DOHH2 (cell line): ENCODE measurements at regions not wholly inside any gene's neighbourhood (a gene's known extent, or its start where the extent isn't known, plus 50 kb on each side); places are given as distances from the start of the nearest gene placed in this dataset.

Source experiments
- H3F3A ChIP-seq: fragments of 200-600 bp; sonication (generic), shearing (Covaris generic); 2 replicates; pipeline ENCODE4 v1.6.0; 2016; ENCODE audit warnings: antibody characterized with exemption, mild to moderate bottlenecking; ENCODE audit not compliant: control insufficient read depth, insufficient read depth
- H3K27ac ChIP-seq: fragments of 200-600 bp; sonication (generic); 2 replicates; pipeline ENCODE4 v1.5.1; 2014; ENCODE audit warnings: low read depth, mild to moderate bottlenecking, low read length, moderate library complexity
- H3K27me3 ChIP-seq: fragments of 200-600 bp; sonication (generic); 2 replicates; pipeline ENCODE4 v1.6.1; 2014; ENCODE audit warnings: mild to moderate bottlenecking, low read length, mixed read lengths; ENCODE audit not compliant: control insufficient read depth
- H3K36me3 ChIP-seq: fragments of 200-600 bp; sonication (generic); 2 replicates; pipeline ENCODE4 v1.6.1; 2014; ENCODE audit warnings: mild to moderate bottlenecking, low read length, moderate library complexity, mixed read lengths; ENCODE audit not compliant: control insufficient read depth
- H3K4me1 ChIP-seq: fragments of 200-600 bp; sonication (generic); 2 replicates; pipeline ENCODE4 v1.6.1; 2014; ENCODE audit warnings: mild to moderate bottlenecking, low read length, mixed read lengths; ENCODE audit not compliant: control insufficient read depth
- H3K4me2 ChIP-seq: fragments of 200-600 bp; sonication (generic); 2 replicates; pipeline ENCODE4 v1.6.0; 2014; ENCODE audit warnings: mild to moderate bottlenecking, low read length, moderate library complexity
- H3K4me3 ChIP-seq: fragments of 200-600 bp; sonication (generic); 2 replicates; pipeline ENCODE4 v1.5.1; 2014; ENCODE audit warnings: mild to moderate bottlenecking, low read length, mixed read lengths
- H3K79me2 ChIP-seq: fragments of 200-600 bp; sonication (generic); 2 replicates; pipeline ENCODE4 v1.6.1; 2014; ENCODE audit warnings: mild to moderate bottlenecking, low read length, mixed read lengths; ENCODE audit not compliant: control insufficient read depth
- H3K9me2 ChIP-seq: fragments of 200-600 bp; sonication (generic); replicated peaks from 2 replicates; pipeline ENCODE4 v1.6.1; 2014; ENCODE audit warnings: mild to moderate bottlenecking, low read length, mixed read lengths; ENCODE audit not compliant: control insufficient read depth
- H3K9me3 ChIP-seq: fragments of 200-600 bp; sonication (generic); 2 replicates; pipeline ENCODE4 v1.6.1; 2014; ENCODE audit warnings: antibody characterized with exemption, low read length, mixed read lengths; ENCODE audit not compliant: control insufficient read depth, insufficient read depth
- H4K20me1 ChIP-seq: fragments of 200-600 bp; sonication (generic); 2 replicates; pipeline ENCODE4 v1.6.0; 2014; ENCODE audit warnings: low read depth, mild to moderate bottlenecking, antibody characterized with exemption, low read length, moderate library complexity; ENCODE audit not compliant: control insufficient read depth, insufficient read depth
- EZH2phosphoT487 ChIP-seq: fragments of 200-600 bp; sonication (generic); IDR thresholded peaks from 2 replicates; pipeline ENCODE4 v1.6.1; 2017; ENCODE audit warnings: borderline replicate concordance, mild to moderate bottlenecking, antibody characterized with exemption, low read length, moderate library complexity, mixed read lengths
- TF ChIP-seq, protein P1 (sequence below): fragments of 200-600 bp; sonication (generic); IDR thresholded peaks from one replicate; pipeline ENCODE4 v1.5.1; 2014; ENCODE audit warnings: antibody characterized with exemption, mild to moderate bottlenecking, low read depth, low read length; ENCODE audit not compliant: poor library complexity, severe bottlenecking

DNA sequence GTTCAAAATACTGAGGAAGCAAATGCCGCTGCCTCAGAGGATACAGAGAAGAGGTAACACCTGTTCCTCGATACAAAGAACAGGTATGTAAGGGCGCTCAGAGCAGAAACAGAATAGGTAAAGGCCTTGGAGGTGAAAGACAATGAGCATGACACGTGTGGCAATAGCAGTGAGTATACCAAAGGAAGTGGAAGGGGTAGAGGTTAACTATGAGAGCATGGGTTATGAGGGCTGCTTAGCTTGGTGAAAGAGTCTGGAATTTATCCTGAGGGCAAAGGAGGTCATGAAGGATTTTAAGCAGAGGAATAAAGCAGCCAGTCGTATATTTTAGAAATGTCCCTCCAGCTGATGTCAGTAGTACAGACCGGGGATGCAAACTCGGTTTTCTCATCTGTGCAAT, 269.8 kb upstream of the ZNF462 start:
- H3F3A ChIP-seq, result no peaks in the 10 kb centered on the region
- no peaks in the 10 kb centered on the region for H4K20me1 ChIP-seq
- no peaks in the 10 kb centered on the region for H3K79me2 ChIP-seq
- H3K27ac ChIP-seq, result no peak overlapping the region
- H3K36me3 ChIP-seq, result no peaks in the 10 kb centered on the region
- no peak overlapping the region for H3K4me2 ChIP-seq
- H3K4me3 ChIP-seq, result no peak overlapping the region
- no peaks in the 10 kb centered on the region for H3K27me3 ChIP-seq
- H3K4me1 ChIP-seq, result no peaks in the 10 kb centered on the region
- H3K9me2 ChIP-seq, result no peaks in the 10 kb centered on the region
- no peak for TF ChIP-seq EZH2phosphoT487
- TF ChIP-seq, protein P1, sequence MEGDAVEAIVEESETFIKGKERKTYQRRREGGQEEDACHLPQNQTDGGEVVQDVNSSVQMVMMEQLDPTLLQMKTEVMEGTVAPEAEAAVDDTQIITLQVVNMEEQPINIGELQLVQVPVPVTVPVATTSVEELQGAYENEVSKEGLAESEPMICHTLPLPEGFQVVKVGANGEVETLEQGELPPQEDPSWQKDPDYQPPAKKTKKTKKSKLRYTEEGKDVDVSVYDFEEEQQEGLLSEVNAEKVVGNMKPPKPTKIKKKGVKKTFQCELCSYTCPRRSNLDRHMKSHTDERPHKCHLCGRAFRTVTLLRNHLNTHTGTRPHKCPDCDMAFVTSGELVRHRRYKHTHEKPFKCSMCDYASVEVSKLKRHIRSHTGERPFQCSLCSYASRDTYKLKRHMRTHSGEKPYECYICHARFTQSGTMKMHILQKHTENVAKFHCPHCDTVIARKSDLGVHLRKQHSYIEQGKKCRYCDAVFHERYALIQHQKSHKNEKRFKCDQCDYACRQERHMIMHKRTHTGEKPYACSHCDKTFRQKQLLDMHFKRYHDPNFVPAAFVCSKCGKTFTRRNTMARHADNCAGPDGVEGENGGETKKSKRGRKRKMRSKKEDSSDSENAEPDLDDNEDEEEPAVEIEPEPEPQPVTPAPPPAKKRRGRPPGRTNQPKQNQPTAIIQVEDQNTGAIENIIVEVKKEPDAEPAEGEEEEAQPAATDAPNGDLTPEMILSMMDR, result no peak
- no peaks in the 10 kb centered on the region for H3K9me3 ChIP-seq

DNA sequence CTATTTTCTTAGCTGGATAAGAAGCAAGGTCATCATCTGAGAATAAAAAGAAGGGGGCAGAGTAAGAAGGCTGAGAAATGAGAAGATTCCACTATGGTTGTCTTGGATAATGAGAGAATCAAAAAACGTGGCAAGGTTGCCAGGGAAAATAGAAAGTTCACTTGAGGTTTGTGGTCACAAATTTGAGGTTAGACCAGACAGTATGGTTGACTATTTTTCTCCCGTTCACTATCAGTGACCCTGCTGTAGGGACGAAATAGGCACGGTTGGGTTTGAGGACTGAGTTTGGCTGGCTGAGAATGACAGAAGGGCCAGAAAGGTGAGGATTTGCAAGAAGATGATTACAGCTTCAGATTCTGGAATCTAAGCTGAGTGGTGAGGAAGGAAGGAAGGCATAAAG, 266.0 kb upstream of the ZNF462 start:
- H3K4me1 ChIP-seq, result no peaks in the 10 kb centered on the region
- no peaks in the 10 kb centered on the region for H4K20me1 ChIP-seq
- H3K9me3 ChIP-seq, result no peaks in the 10 kb centered on the region
- no peaks in the 10 kb centered on the region for H3K36me3 ChIP-seq
- H3K9me2 ChIP-seq, result no peaks in the 10 kb centered on the region; the same call in 1 of the 2 replicates
- H3K27me3 ChIP-seq, result no peaks in the 10 kb centered on the region
- H3K4me2 ChIP-seq, result no peak overlapping the region
- no peak overlapping the region for H3K4me3 ChIP-seq
- H3K79me2 ChIP-seq, result no peaks in the 10 kb centered on the region
- TF ChIP-seq, protein P1, result no peak
- no peak for TF ChIP-seq EZH2phosphoT487
- H3K27ac ChIP-seq, result no peak overlapping the region
- no peaks in the 10 kb centered on the region for H3F3A ChIP-seq

DNA sequence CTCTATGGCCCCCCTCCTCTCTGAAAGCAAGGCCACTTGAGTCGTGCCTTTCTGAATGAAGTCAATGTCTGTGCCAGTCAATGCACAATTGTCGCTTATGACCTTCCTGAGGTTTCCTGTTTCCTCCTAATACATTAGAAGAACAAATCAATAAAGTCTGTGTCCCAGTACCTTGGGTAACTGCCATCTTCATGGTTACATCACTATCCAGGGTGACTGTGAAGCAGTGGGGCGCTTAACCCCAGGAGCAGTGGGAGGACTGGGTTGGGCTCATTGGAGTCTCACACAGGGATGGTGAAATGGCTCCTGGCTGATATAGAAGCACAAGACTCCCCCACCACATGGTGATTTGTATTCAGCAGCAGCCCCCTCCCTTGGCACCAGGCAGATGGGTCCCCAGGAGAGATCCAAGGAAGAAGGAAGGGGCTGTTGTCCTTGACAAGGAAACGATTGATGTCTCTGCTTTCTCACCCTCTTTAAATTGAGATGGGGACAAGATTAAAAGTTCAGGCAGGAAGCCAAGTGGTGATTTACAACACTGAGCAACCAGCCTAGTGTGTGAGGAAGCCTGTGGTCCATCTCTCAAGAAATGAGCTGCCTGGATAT, 261.9 kb upstream of the ZNF462 start:
- Histone ChIP-seq H3K4me2 (no peak overlapping the region), H3K9me3 (no peaks in the 10 kb centered on the region), H3K4me3 (no peak overlapping the region), H3K36me3 (no peaks in the 10 kb centered on the region), H3K27me3 (no peaks in the 10 kb centered on the region), H4K20me1 (no peaks in the 10 kb centered on the region), H3K9me2 (no peaks in the 10 kb centered on the region; the same call in 1 of the 2 replicates), H3F3A (no peaks in the 10 kb centered on the region), H3K4me1 (no peaks in the 10 kb centered on the region), H3K79me2 (no peaks in the 10 kb centered on the region), H3K27ac (no peak overlapping the region)
- no peak for TF ChIP-seq EZH2phosphoT487
- TF ChIP-seq, protein P1, result no peak
